ENCODE measurements at regions not wholly inside any gene's neighbourhood (a gene's known extent, or its start where the extent isn't known, plus 50 kb on each side); places are given as distances from the start of the nearest gene placed in this dataset.

DNA sequence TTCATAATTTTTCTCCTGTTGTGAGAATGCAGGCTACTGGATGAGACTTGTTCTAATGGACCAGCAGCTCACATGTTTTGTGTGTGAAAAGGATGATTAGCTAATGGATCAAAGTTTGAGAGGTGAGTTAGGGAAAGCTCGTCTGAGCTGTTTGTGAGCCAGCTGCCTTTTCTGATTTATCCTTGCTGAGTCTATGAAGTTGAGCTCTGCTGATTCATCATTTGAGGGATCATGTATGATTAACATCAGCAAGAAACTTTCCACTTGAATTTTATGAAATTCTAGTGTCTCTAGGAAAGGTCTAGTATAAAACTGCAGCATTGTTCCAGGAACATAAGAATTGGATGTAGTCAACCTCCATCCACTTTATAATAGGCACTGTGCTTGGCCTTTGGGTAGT is 698.7 kb downstream of the NTRK3 start:
- TF ChIP-seq GATA2 (IDR thresholded peaks at IDR 0.05; ENCODE audit: low read depth, low read length): no peak
- no peak for TF ChIP-seq GATA3 (IDR thresholded peaks at IDR 0.05; ENCODE audit: low read depth, low read length)

Measured in SH-SY5Y (cell line).